Left ventricle myocardium superior (tissue), 1 donor: ENCODE measurements at regions not wholly inside any gene's neighbourhood (a gene's known extent, or its start where the extent isn't known, plus 50 kb on each side); places are given as distances from the start of the nearest gene placed in this dataset.
"Not testable (repeated sequence)": the region's sequence is repeated elsewhere in the genome, so short reads cannot be mapped to it uniquely, and the experiment has no call there.

ENCODE experiments used
- ATAC-seq: fragments of 200-7000 bp; cut with Tn5 transposase; one replicate; pipeline ENCODE4 v1.9.1; 2020; ENCODE audit warnings: mild to moderate bottlenecking, moderate library complexity
- DNase-seq: peaks from one replicate; pipeline ENCODE4 v3.0.0-alpha.2; 2020
- intact Hi-C: fragments of 100-400 bp; cut with micrococcal nuclease; formaldehyde crosslinking; loops from one replicate; pipeline ENCODE4 v1.11.0; 2022
- donor health status: DM: no; HTN: yes; CAD: no; lungs with severe emphysema.

- intact Hi-C loops = no loop called here
- ATAC-seq = no peak
- no peak for DNase-seq
Observed at GRCh38 chr12:25708661-25709060, 155.6 kb upstream of the LMNTD1 start.

- intact Hi-C loops = no loop called here
- no peak for ATAC-seq
Observed at GRCh38 chr12:25710128-25710527, 157.0 kb upstream of the LMNTD1 start.

GRCh38 chr12:25710938-25711605 is 158.0 kb upstream of the LMNTD1 start:
- ATAC-seq, DNase-seq, intact Hi-C loops: not testable (repeated sequence)

More at GRCh38 chr12:25710128-25710527, 157.0 kb upstream of the LMNTD1 start:
- DNase-seq = no peak

- ATAC-seq (no peak), DNase-seq (no peak)
- intact Hi-C loops = no loop called here
Observed at GRCh38 chr12:25712169-25712568, 159.1 kb upstream of the LMNTD1 start.

- ATAC-seq = no peak
- intact Hi-C loops = no loop called here
- no peak for DNase-seq
Observed at GRCh38 chr12:25713264-25713663, 160.2 kb upstream of the LMNTD1 start.

GRCh38 chr12:25714198-25714984 is 161.3 kb upstream of the LMNTD1 start:
- intact Hi-C loops = no loop called here
- DNase-seq (no peak), ATAC-seq (no peak)

GRCh38 chr12:25715102-25715501 is 162.0 kb upstream of the LMNTD1 start:
- intact Hi-C loops = no loop called here
- peak; percentile 14 for ATAC-seq
- DNase-seq = no peak

DNA sequence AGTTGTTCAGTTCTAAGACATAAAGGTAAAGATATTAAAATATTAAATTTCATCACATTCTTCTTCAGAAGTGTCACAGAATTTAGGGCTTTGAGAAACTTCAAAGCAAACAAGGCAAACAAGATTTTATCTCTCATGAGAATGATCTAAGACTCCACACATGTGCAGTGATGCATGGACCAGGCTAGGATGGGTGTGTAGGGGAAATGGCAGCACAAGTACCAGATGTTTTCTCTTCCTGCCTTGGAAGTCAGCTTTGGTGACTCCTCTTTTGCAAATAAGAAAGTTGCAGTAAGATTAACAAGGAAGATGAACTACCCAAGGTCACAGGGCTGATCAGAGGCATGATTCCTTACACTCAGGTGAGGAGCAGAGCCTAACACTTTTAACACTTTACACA is 163.8 kb upstream of the LMNTD1 start:
- no peak for ATAC-seq
- intact Hi-C loops = no loop called here
- DNase-seq = no peak

- DNase-seq (no peak), ATAC-seq (no peak)
- intact Hi-C loops = no loop called here
Observed at GRCh38 chr12:25717552-25717951, 164.5 kb upstream of the LMNTD1 start.

- ATAC-seq (no peak), DNase-seq (no peak)
- intact Hi-C loops = no loop called here
Observed at GRCh38 chr12:25718081-25718731, 165.1 kb upstream of the LMNTD1 start.

- no peak for ATAC-seq
- no peak for DNase-seq
- intact Hi-C loops = no loop called here
Observed at GRCh38 chr12:25719505-25719904, 166.4 kb upstream of the LMNTD1 start.

GRCh38 chr12:25723336-25723735 is 170.3 kb upstream of the LMNTD1 start:
- intact Hi-C loops = no loop called here
- DNase-seq = no peak
- ATAC-seq = peak; percentile 75

DNA sequence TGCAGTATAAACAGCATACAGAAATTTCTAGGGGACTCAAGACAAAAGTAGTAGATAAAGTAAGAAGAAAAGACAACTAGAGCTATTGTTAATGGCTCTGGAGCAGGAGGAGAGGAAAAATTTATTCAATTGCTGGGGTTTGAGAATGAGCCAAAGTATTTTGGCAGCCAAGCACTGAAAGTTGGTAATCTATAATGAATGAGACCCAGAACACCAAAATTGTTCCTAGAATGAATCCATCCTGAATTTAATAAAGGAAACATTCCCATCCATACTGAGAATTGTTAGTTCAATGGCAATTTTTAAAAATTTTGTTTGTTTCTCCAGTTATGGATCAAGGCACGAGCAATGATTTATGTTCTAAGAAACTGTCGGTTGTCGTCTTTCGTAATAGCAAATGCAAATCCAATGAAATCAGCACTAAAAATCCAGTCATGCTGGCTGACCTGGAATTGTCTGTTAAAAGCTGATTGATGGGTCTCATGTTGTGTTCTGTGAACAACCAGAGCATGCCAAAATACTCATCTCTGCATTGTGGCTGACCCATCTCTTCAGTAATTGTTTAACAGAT is 170.9 kb upstream of the LMNTD1 start:
- DNase-seq (no peak), ATAC-seq (peak; percentile 27)
- intact Hi-C loops = no loop called here

GRCh38 chr12:25725470-25725869 is 172.4 kb upstream of the LMNTD1 start:
- ATAC-seq (peak; percentile 55), DNase-seq (no peak)
- intact Hi-C loops = no loop called here

DNA sequence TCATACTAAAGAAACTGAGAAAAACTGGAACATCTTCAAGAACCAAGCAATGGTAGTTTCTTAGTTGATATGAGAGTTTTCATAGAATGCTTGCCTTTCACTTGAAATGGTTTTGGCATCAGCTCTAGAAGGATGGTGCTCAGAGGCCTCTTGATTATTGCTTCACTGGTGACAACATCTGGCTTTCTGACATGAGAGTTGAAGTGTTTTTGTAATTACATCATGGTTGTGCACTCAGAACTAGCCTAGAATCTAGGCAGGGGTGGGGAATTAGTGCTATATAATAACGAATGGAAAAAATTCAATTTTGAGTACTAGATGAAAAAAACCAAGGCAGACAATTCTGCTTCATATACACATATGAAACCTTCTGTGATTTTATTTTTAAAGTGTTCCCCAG is 172.8 kb upstream of the LMNTD1 start:
- intact Hi-C loops = no loop called here
- DNase-seq = no peak
- ATAC-seq = peak; percentile 91

GRCh38 chr12:25728056-25728595 is 175.0 kb upstream of the LMNTD1 start:
- intact Hi-C loops = no loop called here
- no peak for DNase-seq
- ATAC-seq = no peak

- DNase-seq (no peak), ATAC-seq (no peak)
- intact Hi-C loops = no loop called here
Observed at GRCh38 chr12:25730489-25731349, 177.6 kb upstream of the LMNTD1 start.

- intact Hi-C loops = no loop called here
- ATAC-seq (no peak), DNase-seq (no peak)
Observed at GRCh38 chr12:25733541-25733940, 180.5 kb upstream of the LMNTD1 start.
